HG02852 (cell line): ENCODE measurements at regions not wholly inside any gene's neighbourhood (a gene's known extent, or its start where the extent isn't known, plus 50 kb on each side); places are given as distances from the start of the nearest gene placed in this dataset.

Experiments
- ATAC-seq: cut with Tn5 transposase; IDR thresholded peaks from one replicate; pipeline ENCODE4 v1.9.1; 2021; ENCODE audit warnings: mild to moderate bottlenecking, moderate library complexity; ENCODE audit not compliant: unreplicated experiment

GRCh38 chr2:126510960-126511359 lies 145.0 kb upstream of the GYPC start:
- ATAC-seq = no peak

- ATAC-seq = no peak
These were observed 143.9 kb upstream of the GYPC start for GRCh38 chr2:126512026-126512425.

GRCh38 chr2:126513033-126513432 lies 142.9 kb upstream of the GYPC start:
- ATAC-seq = no peak

GRCh38 chr2:126515471-126515870 lies 140.5 kb upstream of the GYPC start:
- ATAC-seq = no peak

GRCh38 chr2:126518196-126518595 lies 137.8 kb upstream of the GYPC start:
- no peak for ATAC-seq

- peak; percentile 83 for ATAC-seq
These were observed 128.0 kb upstream of the GYPC start for GRCh38 chr2:126527836-126528490.

- ATAC-seq = no peak
These were observed 124.9 kb upstream of the GYPC start for GRCh38 chr2:126531029-126531428.

GRCh38 chr2:126534478-126534877 lies 121.5 kb upstream of the GYPC start:
- no peak for ATAC-seq

GRCh38 chr2:126535408-126535807 lies 120.5 kb upstream of the GYPC start:
- ATAC-seq = no peak

GRCh38 chr2:126536605-126537200 lies 119.3 kb upstream of the GYPC start:
- ATAC-seq = no peak

GRCh38 chr2:126539101-126539500 lies 116.9 kb upstream of the GYPC start:
- no peak for ATAC-seq

GRCh38 chr2:126542247-126542646 lies 113.7 kb upstream of the GYPC start:
- ATAC-seq = no peak

GRCh38 chr2:126543081-126543480 lies 112.9 kb upstream of the GYPC start:
- ATAC-seq = no peak

- no peak for ATAC-seq
These were observed 97.9 kb upstream of the GYPC start for GRCh38 chr2:126558029-126558428.

- peak; percentile 45 for ATAC-seq
These were observed 87.2 kb upstream of the GYPC start for GRCh38 chr2:126568734-126569133.

GRCh38 chr2:126571403-126571802 lies 84.6 kb upstream of the GYPC start:
- ATAC-seq = no peak

- no peak for ATAC-seq
These were observed 80.3 kb upstream of the GYPC start for GRCh38 chr2:126575631-126576030.

GRCh38 chr2:126579868-126580267 lies 76.1 kb upstream of the GYPC start:
- no peak for ATAC-seq

GRCh38 chr2:126586317-126586716 lies 69.6 kb upstream of the GYPC start:
- ATAC-seq = no peak

GRCh38 chr2:126599062-126599461 lies 56.9 kb upstream of the GYPC start:
- no peak for ATAC-seq

- no peak for ATAC-seq
These were observed 55.2 kb upstream of the GYPC start for GRCh38 chr2:126600742-126601141.

GRCh38 chr2:126602334-126602733 lies 53.6 kb upstream of the GYPC start:
- ATAC-seq = no peak
